GM12875 (cell line): ENCODE measurements at regions not wholly inside any gene's neighbourhood (a gene's known extent, or its start where the extent isn't known, plus 50 kb on each side); places are given as distances from the start of the nearest gene placed in this dataset.

Experiments used
- H3K4me3 ChIP-seq: one replicate; pipeline ENCODE4 v1.5.1; 2011; ENCODE audit warnings: low read depth, low read length, control low read depth
- TF ChIP-seq, protein P1 (sequence below): IDR thresholded peaks from 2 replicates; pipeline ENCODE4 v1.5.1; 2011; ENCODE audit warnings: low read depth, mild to moderate bottlenecking, control low read depth, inconsistent platforms, low read length, moderate library complexity, borderline replicate concordance; ENCODE audit not compliant: insufficient read depth

DNA sequence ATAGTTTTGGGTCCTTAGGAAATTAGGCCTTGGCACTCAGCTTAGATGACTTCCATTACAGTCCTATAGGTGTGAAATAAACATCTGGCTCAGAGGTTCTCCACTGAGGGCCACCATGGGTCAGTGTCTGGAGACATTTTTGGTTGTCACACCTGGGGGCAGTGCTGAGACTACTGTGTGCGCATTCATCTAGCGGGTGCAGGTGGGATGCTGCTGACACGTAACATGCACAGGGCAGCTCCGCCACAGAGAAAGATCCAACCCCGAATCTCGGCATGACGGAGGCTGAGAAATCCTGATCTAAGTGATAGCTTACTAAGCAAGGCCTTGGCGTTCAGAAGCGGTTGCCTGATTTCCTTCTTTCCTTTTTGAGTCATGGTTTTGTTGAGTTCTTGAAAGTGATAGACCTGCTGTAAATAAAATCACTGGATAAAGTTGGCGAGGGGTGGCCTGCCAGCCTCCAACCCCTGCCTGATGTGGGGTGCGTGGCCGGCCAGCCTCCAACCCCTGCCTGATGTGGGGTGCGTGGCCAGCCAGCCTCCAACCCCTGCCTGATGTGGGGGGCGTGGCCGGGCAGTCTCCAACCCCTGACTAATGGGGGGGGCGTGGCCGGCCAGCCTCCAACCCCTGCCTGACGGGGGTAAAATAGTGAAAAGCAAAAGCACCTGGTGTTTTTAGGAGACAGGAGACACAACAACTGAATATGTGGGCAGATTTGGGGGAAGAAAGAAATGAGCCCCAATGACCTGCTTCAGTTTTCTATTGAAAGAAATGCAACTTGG is 158.1 kb downstream of the CDH26 start:
- TF ChIP-seq, protein P1, sequence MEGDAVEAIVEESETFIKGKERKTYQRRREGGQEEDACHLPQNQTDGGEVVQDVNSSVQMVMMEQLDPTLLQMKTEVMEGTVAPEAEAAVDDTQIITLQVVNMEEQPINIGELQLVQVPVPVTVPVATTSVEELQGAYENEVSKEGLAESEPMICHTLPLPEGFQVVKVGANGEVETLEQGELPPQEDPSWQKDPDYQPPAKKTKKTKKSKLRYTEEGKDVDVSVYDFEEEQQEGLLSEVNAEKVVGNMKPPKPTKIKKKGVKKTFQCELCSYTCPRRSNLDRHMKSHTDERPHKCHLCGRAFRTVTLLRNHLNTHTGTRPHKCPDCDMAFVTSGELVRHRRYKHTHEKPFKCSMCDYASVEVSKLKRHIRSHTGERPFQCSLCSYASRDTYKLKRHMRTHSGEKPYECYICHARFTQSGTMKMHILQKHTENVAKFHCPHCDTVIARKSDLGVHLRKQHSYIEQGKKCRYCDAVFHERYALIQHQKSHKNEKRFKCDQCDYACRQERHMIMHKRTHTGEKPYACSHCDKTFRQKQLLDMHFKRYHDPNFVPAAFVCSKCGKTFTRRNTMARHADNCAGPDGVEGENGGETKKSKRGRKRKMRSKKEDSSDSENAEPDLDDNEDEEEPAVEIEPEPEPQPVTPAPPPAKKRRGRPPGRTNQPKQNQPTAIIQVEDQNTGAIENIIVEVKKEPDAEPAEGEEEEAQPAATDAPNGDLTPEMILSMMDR, result no peak
- H3K4me3 ChIP-seq, result no peak overlapping the region

DNA sequence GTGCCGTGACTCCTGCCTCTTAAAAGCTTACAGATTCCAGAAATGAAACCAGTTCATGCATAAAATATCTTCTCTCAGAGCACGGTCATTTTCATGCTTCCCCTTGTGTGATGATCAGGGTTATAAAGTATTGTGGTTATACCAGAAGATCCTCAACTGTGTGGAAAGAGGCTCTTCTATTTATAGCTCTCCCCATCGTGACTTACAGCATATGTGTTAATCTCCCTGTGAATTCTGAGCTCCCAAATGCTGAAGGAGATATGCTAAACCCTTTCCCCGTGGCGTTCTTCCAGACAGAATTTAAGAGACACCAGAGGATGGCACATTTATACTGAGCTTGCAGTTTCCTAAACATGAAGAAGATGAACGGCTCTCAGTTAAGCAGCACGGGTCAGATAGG is 158.8 kb downstream of the CDH26 start:
- TF ChIP-seq, protein P1, result no peak
- no peak overlapping the region for H3K4me3 ChIP-seq

DNA sequence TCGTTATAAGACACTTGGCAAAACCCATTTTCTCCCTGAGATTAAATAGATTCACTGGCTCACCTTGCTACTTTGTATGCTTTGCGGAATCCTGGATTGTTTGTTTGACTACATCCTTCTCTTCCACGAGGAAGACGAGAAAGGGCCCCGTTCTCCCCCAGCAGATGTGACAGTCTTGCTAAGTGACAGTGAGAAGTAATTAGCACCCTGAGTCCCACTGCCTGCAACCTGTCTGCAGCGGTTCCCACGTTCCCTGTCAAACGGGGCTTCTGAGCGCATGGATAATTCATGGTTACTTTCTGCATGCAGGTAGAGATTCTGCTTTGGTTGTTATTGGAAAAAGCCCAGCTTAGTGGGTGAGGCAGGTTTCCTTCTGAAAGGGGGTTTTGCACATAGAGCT is 163.7 kb downstream of the CDH26 start:
- H3K4me3 ChIP-seq, result no peak overlapping the region

DNA sequence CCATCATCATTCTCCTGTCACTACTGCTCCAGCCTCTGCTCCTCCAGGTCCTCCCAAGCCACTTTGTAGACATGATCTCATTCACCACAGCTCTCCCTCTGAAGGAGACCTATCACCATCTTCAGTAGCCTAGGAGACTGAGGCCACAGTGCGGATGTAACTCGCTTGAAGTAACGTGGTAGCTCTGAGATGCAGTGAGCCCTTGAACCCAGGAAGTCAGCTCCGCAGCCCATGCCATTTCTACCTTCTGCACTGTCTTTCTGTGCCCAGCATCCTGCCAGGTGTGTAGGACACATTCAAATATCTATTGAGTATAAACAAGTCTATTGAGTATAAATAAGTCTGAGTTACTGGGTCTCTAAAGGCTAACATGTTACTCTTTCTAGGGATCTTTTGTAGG is 164.4 kb downstream of the CDH26 start:
- TF ChIP-seq, protein P1, result no peak
- no peak overlapping the region for H3K4me3 ChIP-seq

More for the DNA sequence above, 163.7 kb downstream of the CDH26 start:
- TF ChIP-seq, protein P1, result no peak

DNA sequence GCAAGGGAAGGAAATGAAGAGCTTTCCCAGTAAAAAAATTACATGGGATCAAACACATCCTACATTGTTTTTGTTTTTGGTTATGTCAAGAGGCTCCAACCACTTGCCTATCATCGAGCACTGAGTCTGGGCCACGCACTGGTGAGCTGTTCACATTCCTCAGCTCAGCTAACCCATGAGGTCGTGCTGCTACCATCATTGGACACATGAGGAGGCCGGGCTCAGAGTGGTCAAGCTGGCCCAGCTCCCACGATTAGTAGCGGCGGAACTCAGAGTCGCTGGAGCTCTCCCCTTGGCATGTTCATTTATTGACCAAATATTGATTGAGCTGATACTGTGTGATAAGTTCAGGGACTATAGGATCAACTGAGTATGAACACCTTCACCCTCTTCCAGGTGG is 164.9 kb downstream of the CDH26 start:
- TF ChIP-seq, protein P1, result no peak
- no peak overlapping the region for H3K4me3 ChIP-seq

DNA sequence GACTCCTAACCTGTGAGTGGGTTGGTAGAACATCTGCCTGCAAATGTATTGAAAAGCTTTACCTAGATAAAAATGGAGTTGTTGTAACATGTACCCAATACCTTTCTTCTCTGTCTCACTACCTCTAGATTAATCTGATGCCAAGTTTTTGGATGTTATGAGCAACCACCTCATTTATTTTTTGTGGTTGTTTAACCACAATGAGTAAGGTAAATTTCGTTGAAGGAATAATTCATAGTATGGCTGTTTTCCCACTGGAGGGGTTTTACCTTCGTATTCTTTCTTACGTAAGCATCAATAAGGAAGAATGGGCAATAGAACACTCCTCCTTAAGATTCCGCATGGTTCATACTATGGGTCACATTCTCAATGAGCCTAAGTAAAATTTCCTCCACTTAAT is 165.4 kb downstream of the CDH26 start:
- TF ChIP-seq, protein P1, result no peak
- no peak overlapping the region for H3K4me3 ChIP-seq

DNA sequence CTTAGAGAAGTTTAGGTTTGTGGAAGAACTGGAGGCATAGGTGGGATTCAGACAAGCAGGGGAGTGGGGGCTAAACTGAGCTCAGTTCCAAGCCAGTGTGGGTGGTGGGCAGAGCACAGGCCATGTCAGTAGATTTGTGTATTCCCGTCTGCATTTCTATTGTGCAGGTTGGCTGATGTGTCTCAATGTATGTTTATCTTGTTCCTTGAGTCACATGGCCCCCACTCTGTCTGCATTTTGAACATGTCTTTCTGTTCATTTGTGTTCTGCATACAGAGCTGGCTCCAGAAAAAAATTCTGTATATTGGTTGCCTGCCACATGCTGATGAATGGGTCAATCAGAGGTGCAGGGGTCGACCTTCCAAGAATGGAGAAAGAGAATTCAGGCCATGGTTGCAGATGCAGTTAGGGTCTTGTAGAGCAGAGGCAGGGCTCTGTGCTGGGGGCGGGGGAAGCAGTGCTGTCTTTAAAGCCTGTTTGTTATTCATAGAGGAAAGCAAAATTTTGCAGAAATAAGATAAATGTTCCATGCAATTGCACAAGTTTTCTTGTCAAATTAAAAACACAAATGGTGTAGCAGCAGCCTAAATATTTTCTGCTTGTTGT is 166.7 kb downstream of the CDH26 start:
- H3K4me3 ChIP-seq, result no peak overlapping the region
- TF ChIP-seq, protein P1, result no peak
